Neural progenitor cell (in vitro differentiated cells): ENCODE measurements at regions not wholly inside any gene's neighbourhood (a gene's known extent, or its start where the extent isn't known, plus 50 kb on each side); places are given as distances from the start of the nearest gene placed in this dataset.

ENCODE experiments used
- CTCF ChIP-seq: fragments of 200-600 bp; sonication (generic); IDR thresholded peaks from 2 replicates; pipeline ENCODE4 v1.5.1; 2017; ENCODE audit warnings: antibody characterized with exemption, mild to moderate bottlenecking
- EZH2 ChIP-seq: fragments of 200-600 bp; sonication (generic); IDR thresholded peaks from 2 replicates; pipeline ENCODE4 v1.6.1; 2017; ENCODE audit warnings: antibody characterized with exemption, mild to moderate bottlenecking, moderate library complexity
- EZH2phosphoT487 ChIP-seq: fragments of 200-600 bp; sonication (generic); IDR thresholded peaks from 2 replicates; pipeline ENCODE4 v1.6.1; 2017; ENCODE audit warnings: antibody characterized with exemption

GRCh38 chr18:8944871-8945245, 157.6 kb upstream of the NDUFV2 start:
- TF ChIP-seq CTCF (no peak), EZH2 (no peak), EZH2phosphoT487 (no peak)
